Muscle of leg (tissue), 3 donors: ENCODE measurements at regions not wholly inside any gene's neighbourhood (a gene's known extent, or its start where the extent isn't known, plus 50 kb on each side); places are given as distances from the start of the nearest gene placed in this dataset.
"Not testable (repeated sequence)": the region's sequence is repeated elsewhere in the genome, so short reads cannot be mapped to it uniquely, and the experiment has no call there.

Source experiments
- DNase-seq: peaks from one replicate; pipeline ENCODE4 v3.0.0; 2013
- H3K27ac ChIP-seq: one replicate; pipeline ENCODE4 v1.5.1; 2013; ENCODE audit warnings: mild to moderate bottlenecking, low read length, control low read depth
- H3K27me3 ChIP-seq: one replicate; pipeline ENCODE4 v1.6.1; 2013; ENCODE audit warnings: low read length; ENCODE audit not compliant: control insufficient read depth, insufficient read depth
- H3K36me3 ChIP-seq: one replicate; pipeline ENCODE4 v1.6.1; 2013; ENCODE audit warnings: low read length; ENCODE audit not compliant: control insufficient read depth, insufficient read depth
- H3K4me1 ChIP-seq: one replicate; pipeline ENCODE4 v1.6.1; 2013; ENCODE audit warnings: low read length; ENCODE audit not compliant: control insufficient read depth, insufficient read depth
- H3K4me3 ChIP-seq: one replicate; pipeline ENCODE4 v1.5.1; 2013; ENCODE audit warnings: low read length, control low read depth
- H3K9me3 ChIP-seq: replicated peaks from 2 replicates; pipeline ENCODE4 v1.6.1; 2013; ENCODE audit warnings: low read depth, low read length; ENCODE audit not compliant: control insufficient read depth
- WGBS: methylation state at CpG from one replicate; pipeline ENCODE4 v1.1.5; 2013; ENCODE audit warnings: missing lambda C conversion rate; ENCODE audit not compliant: insufficient coverage; 5-methylcytosine and 5-hydroxymethylcytosine counted together

DNA sequence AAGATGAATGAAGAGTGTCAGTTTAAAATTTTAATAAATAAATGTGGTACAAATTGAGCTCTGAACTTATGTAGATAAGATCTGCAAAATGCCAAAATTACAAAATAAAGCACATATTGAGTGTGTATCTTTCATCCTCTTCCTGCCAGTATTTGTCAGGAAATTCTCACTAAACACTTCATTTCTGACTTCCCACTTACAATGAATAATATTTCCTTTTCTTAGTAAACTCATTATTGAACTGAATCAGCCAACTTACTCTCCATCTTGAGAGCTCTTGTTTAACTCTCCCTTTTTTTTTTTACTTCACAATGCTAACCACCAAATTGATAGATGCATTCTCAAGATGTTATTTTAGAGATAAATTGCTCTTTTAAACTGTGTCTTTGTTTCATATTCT is 1230.2 kb downstream of the JRKL start:
- Histone ChIP-seq H3K27me3 (no peaks in the 10 kb centered on the region), H3K9me3 (peaks cover 5% of the 10 kb centered on the region), H3K4me3 (no peak overlapping the region), H3K4me1 (no peaks in the 10 kb centered on the region), H3K36me3 (no peaks in the 10 kb centered on the region), H3K27ac (no peak overlapping the region)
- DNase-seq: peak; percentile 1

DNA sequence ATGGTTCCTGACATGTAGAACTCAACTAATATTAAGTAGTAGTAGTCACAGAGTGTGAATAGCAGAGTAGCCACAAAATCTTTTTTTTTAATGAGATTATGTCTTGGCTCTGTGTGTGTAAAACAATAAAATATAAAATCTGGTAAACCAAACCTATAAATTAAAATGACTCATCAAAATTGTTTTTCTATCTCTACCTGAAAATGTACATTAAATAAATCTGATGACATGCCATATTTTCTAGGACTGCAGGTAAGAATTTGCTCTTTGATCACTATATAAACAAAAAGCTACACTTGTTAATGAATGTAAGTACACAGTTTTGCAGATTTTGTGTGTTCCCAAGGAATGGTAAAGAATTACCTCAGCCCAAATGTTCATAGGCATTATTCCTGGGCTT is 1231.5 kb downstream of the JRKL start:
- no peak for DNase-seq
- Histone ChIP-seq H3K27me3 (no peaks in the 10 kb centered on the region), H3K4me1 (no peaks in the 10 kb centered on the region), H3K27ac (no peak overlapping the region), H3K9me3 (peaks cover 5% of the 10 kb centered on the region), H3K36me3 (no peaks in the 10 kb centered on the region), H3K4me3 (no peak overlapping the region)

DNA sequence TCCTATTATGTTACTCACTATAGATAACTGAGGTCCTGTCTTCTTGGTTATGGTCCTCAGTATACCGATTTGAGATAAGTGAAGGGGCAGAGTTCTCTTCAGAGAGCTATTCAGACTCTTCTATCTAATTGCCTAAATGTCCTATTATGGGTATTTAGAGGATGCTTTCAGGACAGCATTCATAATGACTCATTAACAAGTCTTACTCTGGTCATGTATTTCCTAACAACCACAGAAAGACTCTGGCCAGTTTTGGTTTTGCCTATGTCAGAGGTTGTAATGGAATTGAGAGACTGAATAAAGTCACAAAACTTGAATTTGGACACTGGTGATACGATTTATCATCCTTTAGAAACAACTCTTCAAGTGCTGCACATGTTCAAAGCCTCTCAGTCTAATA is 1233.0 kb downstream of the JRKL start:
- Histone ChIP-seq H3K27ac (no peak overlapping the region), H3K9me3 (no peaks in the 10 kb centered on the region), H3K36me3 (no peaks in the 10 kb centered on the region), H3K27me3 (no peaks in the 10 kb centered on the region), H3K4me1 (no peaks in the 10 kb centered on the region), H3K4me3 (no peak overlapping the region)
- no CpG with 5 or more reads among the region's 2 CpGs for WGBS
- DNase-seq: no peak

DNA sequence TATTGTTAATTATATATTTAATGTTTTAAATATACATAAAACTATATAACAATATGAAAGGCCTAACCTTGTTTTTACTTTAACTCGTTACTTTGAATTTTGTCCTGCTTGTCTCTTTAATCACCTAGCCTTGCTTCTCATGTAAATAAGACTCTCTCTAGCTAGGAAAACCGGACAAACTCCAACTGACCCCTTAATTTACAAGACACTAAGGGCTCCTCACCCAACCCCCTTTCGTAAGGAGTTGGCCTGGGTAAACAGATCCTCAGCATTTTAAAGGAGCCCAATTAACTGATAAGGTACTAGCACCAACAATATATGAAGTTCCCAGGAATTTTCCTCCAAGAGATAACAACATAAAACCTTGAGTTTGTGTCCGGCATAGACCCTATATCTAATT is 1246.9 kb downstream of the JRKL start:
- not testable (repeated sequence) for DNase-seq, H3K36me3 ChIP-seq, H3K27me3 ChIP-seq, H3K27ac ChIP-seq, H3K4me3 ChIP-seq, H3K4me1 ChIP-seq, H3K9me3 ChIP-seq
- WGBS: no CpG with 5 or more reads among the region's 4 CpGs

DNA sequence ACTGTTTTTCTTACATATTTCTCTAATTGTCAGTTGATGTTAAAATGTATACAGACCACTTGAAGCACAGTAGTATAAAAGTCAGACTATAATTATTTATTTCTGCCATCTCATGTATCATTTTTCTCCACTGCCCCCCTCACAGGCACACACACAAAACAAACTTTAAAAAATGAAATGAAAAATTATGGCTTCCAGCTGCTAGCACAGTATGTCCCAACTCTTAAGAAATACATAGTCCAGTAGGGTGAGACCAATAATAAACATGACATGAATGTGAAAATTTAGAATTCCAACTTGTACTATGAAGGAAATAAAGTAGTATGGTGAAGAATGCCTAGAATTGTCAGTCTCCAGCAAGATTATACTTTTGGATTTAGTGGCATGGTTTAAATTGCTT is 1247.9 kb downstream of the JRKL start:
- no peaks in the 10 kb centered on the region for H3K4me1 ChIP-seq
- H3K27me3 ChIP-seq: no peaks in the 10 kb centered on the region
- H3K4me3 ChIP-seq: no peak overlapping the region
- no peak for DNase-seq
- H3K9me3 ChIP-seq: no peaks in the 10 kb centered on the region
- H3K36me3 ChIP-seq: no peaks in the 10 kb centered on the region
- H3K27ac ChIP-seq: no peak overlapping the region

DNA sequence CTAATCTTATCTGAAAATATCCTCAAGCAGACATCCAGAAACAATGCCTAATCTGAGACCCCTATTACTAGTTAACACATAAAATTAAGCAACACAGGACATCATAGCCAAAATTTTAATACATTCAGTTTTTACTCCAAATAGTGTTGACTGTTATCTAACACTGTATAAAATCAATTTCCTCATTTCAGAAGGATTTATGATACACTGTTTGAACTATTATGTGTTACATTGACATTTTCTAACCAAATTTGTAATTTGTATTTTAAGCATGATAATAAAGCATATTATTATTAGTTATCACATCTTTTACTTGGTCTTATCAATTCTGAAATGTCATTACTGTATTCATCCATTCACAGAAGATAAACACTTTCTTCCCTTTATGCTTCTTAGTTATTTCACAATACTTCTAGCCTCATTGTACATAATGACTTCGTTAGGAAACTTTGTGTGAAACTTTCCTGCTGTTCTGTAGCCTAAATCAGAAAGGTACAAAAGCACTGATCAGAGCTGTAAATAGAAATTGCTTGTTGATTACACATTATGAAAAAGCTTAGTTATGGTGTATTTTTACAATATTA is 1248.9 kb downstream of the JRKL start:
- Histone ChIP-seq H3K4me3 (no peak overlapping the region), H3K27me3 (no peaks in the 10 kb centered on the region), H3K9me3 (no peaks in the 10 kb centered on the region), H3K27ac (no peak overlapping the region), H3K4me1 (no peaks in the 10 kb centered on the region), H3K36me3 (no peaks in the 10 kb centered on the region)
- no CpG with 5 or more reads among the region's 1 CpG for WGBS
- DNase-seq: no peak

DNA sequence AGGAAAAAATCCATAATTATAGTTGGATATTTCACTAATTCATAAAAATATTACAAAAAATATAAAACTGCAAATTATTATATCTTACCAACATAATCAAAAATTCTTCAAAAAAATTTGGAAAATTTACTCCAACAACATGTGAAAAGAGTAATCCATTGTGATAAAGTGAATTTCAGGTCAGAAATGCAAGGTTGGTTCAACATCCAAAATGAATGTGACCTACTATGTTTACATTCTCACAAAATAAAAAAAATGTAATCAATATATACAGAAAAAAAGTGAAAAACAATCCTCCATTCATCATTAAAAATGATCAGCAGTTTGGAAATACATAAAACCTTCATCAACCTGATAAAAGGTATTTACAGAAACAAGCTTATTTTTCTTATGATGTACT is 1252.2 kb downstream of the JRKL start:
- DNase-seq: no peak
- Histone ChIP-seq H3K36me3 (no peaks in the 10 kb centered on the region), H3K27me3 (no peaks in the 10 kb centered on the region), H3K27ac (no peak overlapping the region), H3K4me1 (no peaks in the 10 kb centered on the region), H3K9me3 (no peaks in the 10 kb centered on the region), H3K4me3 (no peak overlapping the region)

DNA sequence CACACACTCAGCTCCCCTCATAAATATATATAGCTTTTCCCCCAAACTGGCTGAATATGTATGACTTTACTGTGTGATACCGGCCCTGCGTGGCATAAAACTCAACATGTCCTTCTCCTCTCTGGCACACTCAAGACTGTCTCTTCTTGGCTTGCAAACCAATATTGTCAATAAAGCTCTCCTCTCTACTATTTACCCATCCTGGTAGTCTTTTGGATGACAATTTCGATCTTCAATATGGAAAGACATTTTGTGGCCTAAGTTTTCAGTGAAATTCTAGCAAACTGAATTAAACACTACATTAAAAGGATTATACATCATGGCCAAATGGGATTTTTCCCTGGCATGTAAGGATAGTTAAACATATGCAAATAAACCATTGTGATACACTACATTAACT is 1255.9 kb downstream of the JRKL start:
- Histone ChIP-seq H3K27ac (no peak overlapping the region), H3K4me1 (no peaks in the 10 kb centered on the region), H3K27me3 (no peaks in the 10 kb centered on the region), H3K36me3 (no peaks in the 10 kb centered on the region), H3K9me3 (no peaks in the 10 kb centered on the region), H3K4me3 (no peak overlapping the region)
- WGBS: no CpG with 5 or more reads among the region's 3 CpGs
- DNase-seq: no peak

DNA sequence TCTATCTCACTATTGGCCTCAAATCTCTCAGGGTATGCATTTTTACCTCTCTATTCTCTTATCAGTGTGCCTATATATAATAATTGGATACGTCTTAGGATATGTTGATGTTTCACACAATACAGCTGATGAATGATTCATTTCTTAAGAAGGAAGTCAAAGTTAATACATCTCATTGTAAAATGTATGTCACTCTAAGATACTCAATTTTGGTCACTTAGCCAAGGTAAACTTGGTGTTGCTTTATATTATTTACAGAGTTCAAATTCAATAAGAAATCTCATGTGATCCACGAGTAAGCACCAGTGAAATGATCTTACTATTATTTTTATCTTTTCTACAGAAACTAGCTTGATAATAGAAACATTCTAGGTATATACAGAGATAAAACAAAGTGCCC is 1266.5 kb downstream of the JRKL start:
- WGBS: no CpG with 5 or more reads among the region's 2 CpGs
- no peak overlapping the region for H3K27ac ChIP-seq

DNA sequence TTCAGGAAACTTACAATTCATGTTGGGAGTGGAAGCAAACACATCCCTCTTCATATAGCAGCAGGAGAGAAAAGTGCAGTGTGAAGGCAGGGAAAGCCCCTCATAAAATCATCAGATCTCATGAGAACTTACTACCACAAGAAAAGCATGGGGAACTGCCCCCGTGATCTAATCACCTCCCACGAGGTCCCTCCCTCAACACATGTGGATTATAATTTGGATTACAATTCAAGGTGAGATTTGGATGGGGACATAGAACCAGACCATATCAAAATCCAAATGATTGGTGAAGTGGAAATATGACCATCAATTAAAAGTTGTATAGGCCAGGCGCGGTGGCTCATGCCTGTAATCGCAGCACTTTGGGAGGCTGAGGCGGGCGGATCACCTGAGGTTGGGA is 1268.0 kb downstream of the JRKL start:
- no peak for DNase-seq
- H3K27me3 ChIP-seq: no peaks in the 10 kb centered on the region
- H3K27ac ChIP-seq: no peak overlapping the region
- H3K4me3 ChIP-seq: no peak overlapping the region
- WGBS: no CpG with 5 or more reads among the region's 7 CpGs
- H3K4me1 ChIP-seq: no peaks in the 10 kb centered on the region
- H3K9me3 ChIP-seq: peaks cover 3% of the 10 kb centered on the region
- H3K36me3 ChIP-seq: no peaks in the 10 kb centered on the region

More for the DNA sequence above, 1266.5 kb downstream of the JRKL start:
- Histone ChIP-seq H3K4me3 (no peak overlapping the region), H3K36me3 (no peaks in the 10 kb centered on the region), H3K9me3 (peaks cover 3% of the 10 kb centered on the region), H3K27me3 (no peaks in the 10 kb centered on the region), H3K4me1 (no peaks in the 10 kb centered on the region)
- DNase-seq: no peak

DNA sequence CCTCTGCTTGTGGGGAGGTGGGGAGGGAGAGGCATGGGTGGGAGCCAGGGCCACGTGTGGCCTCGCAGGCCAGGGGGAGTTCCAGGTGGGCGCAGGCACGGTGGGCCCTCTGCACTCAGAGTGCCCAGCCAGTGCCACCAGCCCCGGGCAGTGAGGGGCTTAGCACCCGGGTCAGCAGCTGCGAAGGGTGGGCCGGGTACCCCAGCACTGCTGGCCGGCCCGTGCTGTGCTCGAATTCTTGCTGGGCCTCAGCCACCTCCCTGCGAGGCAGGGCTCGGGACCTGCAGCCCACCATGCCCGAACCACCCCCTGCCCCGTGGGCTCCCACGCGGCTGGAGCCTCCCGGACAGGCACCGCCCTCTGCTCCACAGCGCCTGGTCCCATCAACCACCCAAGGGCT is 1277.2 kb downstream of the JRKL start:
- no peak overlapping the region for H3K27ac ChIP-seq
- no peak for DNase-seq
- no peaks in the 10 kb centered on the region for H3K9me3 ChIP-seq
- H3K4me1 ChIP-seq: no peaks in the 10 kb centered on the region
- no peak overlapping the region for H3K4me3 ChIP-seq
- 97% methylated on average over 17 of the region's 20 CpGs for WGBS
- H3K27me3 ChIP-seq: no peaks in the 10 kb centered on the region
- H3K36me3 ChIP-seq: no peaks in the 10 kb centered on the region
